GM12864 (cell line): ENCODE measurements at regions not wholly inside any gene's neighbourhood (a gene's known extent, or its start where the extent isn't known, plus 50 kb on each side); places are given as distances from the start of the nearest gene placed in this dataset.

Experiments used
- DNase-seq: peaks from one replicate; pipeline ENCODE4 v3.0.0-alpha.2; 2011; ENCODE audit warnings: low read depth
- H3K4me3 ChIP-seq: 2 replicates; pipeline ENCODE4 v1.5.1; 2011; ENCODE audit warnings: mild to moderate bottlenecking, low read depth, low read length, control low read depth
- CTCF ChIP-seq: IDR thresholded peaks from 2 replicates; pipeline ENCODE4 v1.5.1; 2011; ENCODE audit warnings: low read depth, mild to moderate bottlenecking, moderate library complexity, low read length, control low read depth, inconsistent platforms; ENCODE audit errors: missing control alignments

GRCh38 chr16:85378145-85379040 lies 234.7 kb upstream of the GSE1 start:
- H3K4me3 ChIP-seq = no peak overlapping the region
- no peak for TF ChIP-seq CTCF
- no peak for DNase-seq

GRCh38 chr16:85379041-85380001 lies 233.8 kb upstream of the GSE1 start:
- H3K4me3 ChIP-seq = no peak overlapping the region
- TF ChIP-seq CTCF = no peak
- DNase-seq = no peak

GRCh38 chr16:85380002-85380395 lies 233.1 kb upstream of the GSE1 start:
- no peak overlapping the region for H3K4me3 ChIP-seq
- no peak for DNase-seq
- TF ChIP-seq CTCF = no peak

GRCh38 chr16:85380905-85381737 lies 232.0 kb upstream of the GSE1 start:
- no peak for TF ChIP-seq CTCF
- H3K4me3 ChIP-seq = no peak overlapping the region
- no peak for DNase-seq

GRCh38 chr16:85381738-85382592 lies 231.2 kb upstream of the GSE1 start:
- DNase-seq = no peak
- no peak for TF ChIP-seq CTCF
- H3K4me3 ChIP-seq = no peak overlapping the region

GRCh38 chr16:85382717-85383118 lies 230.4 kb upstream of the GSE1 start:
- H3K4me3 ChIP-seq = no peak overlapping the region
- DNase-seq = no peak
- no peak for TF ChIP-seq CTCF
